HG02840 (cell line): ENCODE measurements at regions not wholly inside any gene's neighbourhood (a gene's known extent, or its start where the extent isn't known, plus 50 kb on each side); places are given as distances from the start of the nearest gene placed in this dataset.

ENCODE experiments used
- ATAC-seq: cut with Tn5 transposase; IDR thresholded peaks from one replicate; pipeline ENCODE4 v1.9.1; 2021; ENCODE audit warnings: mild to moderate bottlenecking, moderate library complexity, moderate number of reproducible peaks; ENCODE audit not compliant: unreplicated experiment, low FRiP score

- ATAC-seq: no peak
Observed at GRCh38 chr13:60282186-60282585, 114.8 kb upstream of the TDRD3 start.

- ATAC-seq: no peak
Observed at GRCh38 chr13:60282708-60283107, 114.3 kb upstream of the TDRD3 start.

- ATAC-seq: no peak
Observed at GRCh38 chr13:60286707-60287106, 110.3 kb upstream of the TDRD3 start.

GRCh38 chr13:60288569-60288968 is 108.5 kb upstream of the TDRD3 start:
- ATAC-seq: no peak

GRCh38 chr13:60303166-60303565 is 93.9 kb upstream of the TDRD3 start:
- no peak for ATAC-seq

GRCh38 chr13:60311527-60311926 is 85.5 kb upstream of the TDRD3 start:
- no peak for ATAC-seq

- no peak for ATAC-seq
Observed at GRCh38 chr13:60312851-60313505, 84.0 kb upstream of the TDRD3 start.

- no peak for ATAC-seq
Observed at GRCh38 chr13:60318186-60318585, 78.8 kb upstream of the TDRD3 start.

- ATAC-seq: no peak
Observed at GRCh38 chr13:60324131-60324530, 72.9 kb upstream of the TDRD3 start.

- ATAC-seq: no peak
Observed at GRCh38 chr13:60326273-60326672, 70.7 kb upstream of the TDRD3 start.

- ATAC-seq: no peak
Observed at GRCh38 chr13:60327511-60327910, 69.5 kb upstream of the TDRD3 start.

GRCh38 chr13:60328073-60328472 is 68.9 kb upstream of the TDRD3 start:
- no peak for ATAC-seq

- no peak for ATAC-seq
Observed at GRCh38 chr13:60329221-60329923, 67.6 kb upstream of the TDRD3 start.

- ATAC-seq: no peak
Observed at GRCh38 chr13:60331249-60332012, 65.6 kb upstream of the TDRD3 start.

GRCh38 chr13:60332682-60333081 is 64.3 kb upstream of the TDRD3 start:
- ATAC-seq: no peak

- ATAC-seq: no peak
Observed at GRCh38 chr13:60334310-60334709, 62.7 kb upstream of the TDRD3 start.

- no peak for ATAC-seq
Observed at GRCh38 chr13:60335531-60335930, 61.5 kb upstream of the TDRD3 start.

- no peak for ATAC-seq
Observed at GRCh38 chr13:60338754-60339153, 58.3 kb upstream of the TDRD3 start.

- ATAC-seq: no peak
Observed at GRCh38 chr13:60343978-60344377, 53.0 kb upstream of the TDRD3 start.

GRCh38 chr13:60347174-60347573 is 49.8 kb upstream of the TDRD3 start:
- no peak for ATAC-seq
